Suprapubic skin (tissue), 3 donors: ENCODE measurements at regions not wholly inside any gene's neighbourhood (a gene's known extent, or its start where the extent isn't known, plus 50 kb on each side); places are given as distances from the start of the nearest gene placed in this dataset.

Experiments used
- POLR2AphosphoS5 ChIP-seq, 3 donors: sonication (generic); formaldehyde crosslinking; IDR thresholded peaks; one replicate each; pipeline ENCODE4 v1.6.1; 2017; ENCODE audit warnings: antibody characterized with exemption in 3 of 3
- TF ChIP-seq, protein P1 (sequence below), 2 donors: fragments of 200-600 bp in 1 of 2; fragments of 450-650 bp in 1 of 2; sonication (generic) in 1 of 2; IDR thresholded peaks; one replicate each; pipeline ENCODE4 v1.5.1; 2016 to 2019; ENCODE audit warnings: antibody characterized with exemption in 2 of 2, mild to moderate bottlenecking in 1 of 2, moderate library complexity in 1 of 2

DNA sequence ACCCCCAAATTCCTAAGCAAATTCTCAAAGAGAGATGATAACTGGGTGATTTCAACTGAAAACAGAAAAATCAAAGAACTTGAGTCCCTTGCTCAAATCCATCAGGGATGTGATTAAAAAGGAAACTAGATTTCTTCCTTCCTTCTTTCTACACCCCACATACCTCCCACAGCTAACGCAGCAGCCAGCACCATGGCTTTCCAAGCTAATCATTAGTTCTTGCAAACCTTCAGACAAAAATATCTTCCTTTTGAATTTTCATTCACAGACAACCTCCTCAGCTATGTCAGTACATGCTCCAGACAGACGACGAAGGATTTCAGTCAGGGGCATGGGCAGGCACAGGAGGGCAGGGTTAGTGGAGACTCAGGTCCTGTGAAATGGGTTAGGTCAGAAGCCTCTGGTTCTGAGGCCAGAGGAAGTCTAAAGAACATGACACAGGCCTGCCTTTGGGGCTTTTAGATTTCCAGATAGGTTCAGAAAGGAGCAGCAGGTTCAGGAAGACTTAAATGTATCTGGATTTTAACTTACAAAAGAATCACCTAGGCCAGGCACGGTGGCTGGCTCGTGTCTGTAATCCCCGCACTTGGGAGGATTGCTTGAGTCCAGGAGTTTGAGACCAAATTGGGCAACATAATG lies 173.7 kb upstream of the NFIB start:
- TF ChIP-seq, protein P1, sequence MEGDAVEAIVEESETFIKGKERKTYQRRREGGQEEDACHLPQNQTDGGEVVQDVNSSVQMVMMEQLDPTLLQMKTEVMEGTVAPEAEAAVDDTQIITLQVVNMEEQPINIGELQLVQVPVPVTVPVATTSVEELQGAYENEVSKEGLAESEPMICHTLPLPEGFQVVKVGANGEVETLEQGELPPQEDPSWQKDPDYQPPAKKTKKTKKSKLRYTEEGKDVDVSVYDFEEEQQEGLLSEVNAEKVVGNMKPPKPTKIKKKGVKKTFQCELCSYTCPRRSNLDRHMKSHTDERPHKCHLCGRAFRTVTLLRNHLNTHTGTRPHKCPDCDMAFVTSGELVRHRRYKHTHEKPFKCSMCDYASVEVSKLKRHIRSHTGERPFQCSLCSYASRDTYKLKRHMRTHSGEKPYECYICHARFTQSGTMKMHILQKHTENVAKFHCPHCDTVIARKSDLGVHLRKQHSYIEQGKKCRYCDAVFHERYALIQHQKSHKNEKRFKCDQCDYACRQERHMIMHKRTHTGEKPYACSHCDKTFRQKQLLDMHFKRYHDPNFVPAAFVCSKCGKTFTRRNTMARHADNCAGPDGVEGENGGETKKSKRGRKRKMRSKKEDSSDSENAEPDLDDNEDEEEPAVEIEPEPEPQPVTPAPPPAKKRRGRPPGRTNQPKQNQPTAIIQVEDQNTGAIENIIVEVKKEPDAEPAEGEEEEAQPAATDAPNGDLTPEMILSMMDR (IDR thresholded peaks at IDR 0.05): no peak
- no peak for TF ChIP-seq POLR2AphosphoS5 (IDR thresholded peaks at IDR 0.05)
